KMS-11 (cell line): ENCODE measurements at regions not wholly inside any gene's neighbourhood (a gene's known extent, or its start where the extent isn't known, plus 50 kb on each side); places are given as distances from the start of the nearest gene placed in this dataset.
"Not testable (repeated sequence)": the region's sequence is repeated elsewhere in the genome, so short reads cannot be mapped to it uniquely, and the experiment has no call there.

Experiments used
- H2AFZ ChIP-seq: fragments of 200-600 bp; sonication (generic); 2 replicates; pipeline ENCODE4 v1.6.1; 2016; ENCODE audit warnings: antibody characterized with exemption, mixed run types, low read depth
- H3K27ac ChIP-seq: fragments of 200-600 bp; sonication (generic); 2 replicates; pipeline ENCODE4 v1.6.1; 2016; ENCODE audit warnings: mild to moderate bottlenecking, mixed run types
- H3K27me3 ChIP-seq: fragments of 200-600 bp; sonication (generic); 2 replicates; pipeline ENCODE4 v1.6.1; 2017; ENCODE audit warnings: mild to moderate bottlenecking, low read depth, mixed run types, moderate library complexity; ENCODE audit not compliant: insufficient read depth
- H3K36me3 ChIP-seq: fragments of 200-600 bp; sonication (generic); 2 replicates; pipeline ENCODE4 v1.6.1; 2017; ENCODE audit warnings: mild to moderate bottlenecking, mixed run types; ENCODE audit not compliant: insufficient read depth
- H3K4me1 ChIP-seq: fragments of 200-600 bp; sonication (generic); 2 replicates; pipeline ENCODE4 v1.6.1; 2016; ENCODE audit warnings: mild to moderate bottlenecking, low read depth, mixed run types; ENCODE audit not compliant: poor library complexity, severe bottlenecking
- H3K4me2 ChIP-seq: fragments of 200-600 bp; sonication (generic); 2 replicates; pipeline ENCODE4 v1.7.0; 2016; ENCODE audit warnings: mild to moderate bottlenecking, mixed run types
- H3K4me3 ChIP-seq: fragments of 200-600 bp; sonication (generic); IDR thresholded peaks from 2 replicates; pipeline ENCODE4 v1.6.1; 2017; ENCODE audit warnings: low read depth, low read length, mixed read lengths; ENCODE audit not compliant: insufficient read depth
- H3K79me2 ChIP-seq: fragments of 200-600 bp; sonication (generic); 2 replicates; pipeline ENCODE4 v1.6.1; 2016; ENCODE audit warnings: low read depth, mixed run types; ENCODE audit not compliant: insufficient read depth
- H3K9ac ChIP-seq: fragments of 200-600 bp; sonication (generic); 2 replicates; pipeline ENCODE4 v1.6.1; 2016; ENCODE audit warnings: mild to moderate bottlenecking, mixed run types
- H4K20me1 ChIP-seq: fragments of 200-600 bp; sonication (generic); 2 replicates; pipeline ENCODE4 v1.6.1; 2016; ENCODE audit warnings: mild to moderate bottlenecking, mixed run types; ENCODE audit not compliant: insufficient read depth
- CTCF ChIP-seq: fragments of 200-600 bp; sonication (generic); conservative IDR thresholded peaks from 2 replicates; pipeline ENCODE4 v1.6.1; 2017; ENCODE audit warnings: low read depth, mild to moderate bottlenecking, antibody characterized with exemption, low read length, moderate library complexity, mixed read lengths

GRCh38 chr20:48493966-48494365 lies 333.8 kb downstream of the PREX1 start:
- H4K20me1 ChIP-seq: no peaks in the 10 kb centered on the region
- H3K4me3 ChIP-seq: no peak overlapping the region
- H3K4me1 ChIP-seq: no peaks in the 10 kb centered on the region
- H3K27me3 ChIP-seq: peaks cover 15% of the 10 kb centered on the region; the same call in 1 of the 2 replicates
- no peaks in the 10 kb centered on the region for H3K36me3 ChIP-seq
- no peak overlapping the region for H2AFZ ChIP-seq
- H3K4me2 ChIP-seq: no peak overlapping the region
- no peak for TF ChIP-seq CTCF
- no peak overlapping the region for H3K27ac ChIP-seq
- H3K79me2 ChIP-seq: no peaks in the 10 kb centered on the region
- H3K9ac ChIP-seq: no peak overlapping the region

GRCh38 chr20:48493331-48493730 lies 334.5 kb downstream of the PREX1 start:
- not testable (repeated sequence) for H3K4me2 ChIP-seq, H4K20me1 ChIP-seq, H3K9ac ChIP-seq, H3K4me3 ChIP-seq, H3K36me3 ChIP-seq, H3K27ac ChIP-seq, H3K79me2 ChIP-seq, H3K4me1 ChIP-seq, H2AFZ ChIP-seq
- H3K27me3 ChIP-seq: peaks cover 15% of the 10 kb centered on the region; the same call in 1 of the 2 replicates

- Histone ChIP-seq H3K4me3 (no peak overlapping the region), H3K4me1 (no peaks in the 10 kb centered on the region), H3K79me2 (no peaks in the 10 kb centered on the region), H3K9ac (no peak overlapping the region), H3K27ac (no peak overlapping the region), H2AFZ (no peak overlapping the region), H3K27me3 (peaks cover 15% of the 10 kb centered on the region; the same call in 1 of the 2 replicates), H3K4me2 (no peak overlapping the region), H3K36me3 (no peaks in the 10 kb centered on the region), H4K20me1 (no peaks in the 10 kb centered on the region)
- TF ChIP-seq CTCF: no peak
Measured at GRCh38 chr20:48492715-48493070, 335.1 kb downstream of the PREX1 start.

- H3K9ac ChIP-seq: no peak overlapping the region
- H3K4me3 ChIP-seq: no peak overlapping the region
- H3K4me2 ChIP-seq: no peak overlapping the region
- no peak overlapping the region for H2AFZ ChIP-seq
- H3K4me1 ChIP-seq: no peaks in the 10 kb centered on the region
- no peaks in the 10 kb centered on the region for H4K20me1 ChIP-seq
- H3K27me3 ChIP-seq: peaks cover 15% of the 10 kb centered on the region; the same call in 1 of the 2 replicates
- no peaks in the 10 kb centered on the region for H3K79me2 ChIP-seq
- no peaks in the 10 kb centered on the region for H3K36me3 ChIP-seq
- no peak overlapping the region for H3K27ac ChIP-seq
- no peak for TF ChIP-seq CTCF
Measured at GRCh38 chr20:48492015-48492714, 335.6 kb downstream of the PREX1 start.

GRCh38 chr20:48490961-48491831 lies 336.6 kb downstream of the PREX1 start:
- no peak for TF ChIP-seq CTCF

GRCh38 chr20:48490341-48490740 lies 337.5 kb downstream of the PREX1 start:
- not testable (repeated sequence) for H3K4me1 ChIP-seq, H3K36me3 ChIP-seq, H3K79me2 ChIP-seq, H4K20me1 ChIP-seq, H3K4me2 ChIP-seq, H3K4me3 ChIP-seq, H3K27ac ChIP-seq, H2AFZ ChIP-seq, H3K9ac ChIP-seq
- peaks cover 15% of the 10 kb centered on the region; the same call in 1 of the 2 replicates for H3K27me3 ChIP-seq

More at GRCh38 chr20:48490961-48491831, 336.6 kb downstream of the PREX1 start:
- H3K27me3 ChIP-seq: peaks cover 15% of the 10 kb centered on the region; the same call in 1 of the 2 replicates
- no peaks in the 10 kb centered on the region for H3K4me1 ChIP-seq
- no peak overlapping the region for H3K4me3 ChIP-seq
- H3K4me2 ChIP-seq: no peak overlapping the region
- H3K27ac ChIP-seq: no peak overlapping the region
- H3K36me3 ChIP-seq: no peaks in the 10 kb centered on the region
- H2AFZ ChIP-seq: no peak overlapping the region
- H3K9ac ChIP-seq: no peak overlapping the region
- no peaks in the 10 kb centered on the region for H3K79me2 ChIP-seq
- H4K20me1 ChIP-seq: no peaks in the 10 kb centered on the region
